CD4-positive, alpha-beta T cell treated with Interleukin-4 for 4 hours (primary cell): ENCODE measurements at regions not wholly inside any gene's neighbourhood (a gene's known extent, or its start where the extent isn't known, plus 50 kb on each side); places are given as distances from the start of the nearest gene placed in this dataset.
"Not testable (repeated sequence)": the region's sequence is repeated elsewhere in the genome, so short reads cannot be mapped to it uniquely, and the experiment has no call there.

Experiments
- DNase-seq: peaks from one replicate; pipeline ENCODE4 v3.0.0-alpha.2; 2020

DNA sequence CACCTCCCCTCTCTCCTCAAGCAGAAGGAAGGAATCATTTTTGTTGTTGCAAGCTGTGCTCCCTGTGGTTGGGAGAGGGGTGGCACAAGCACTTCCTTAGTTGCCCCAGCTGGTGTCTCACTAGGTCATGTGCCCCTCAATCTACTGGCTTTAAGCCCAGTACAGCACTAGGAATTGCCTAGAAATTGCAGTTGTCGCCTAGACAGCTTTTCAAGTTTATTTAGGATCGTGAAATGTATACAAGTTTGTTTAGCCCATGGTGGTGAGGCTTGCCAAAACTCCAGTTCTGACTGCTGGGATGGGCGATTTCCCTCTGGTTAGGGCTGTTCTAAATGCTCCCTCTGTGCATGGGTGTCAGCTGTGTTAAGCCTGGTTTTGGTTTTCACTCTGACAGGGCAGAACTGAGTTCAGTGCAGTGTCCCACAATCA lies 126.8 kb upstream of the ZNF644 start:
- DNase-seq: no peak

DNA sequence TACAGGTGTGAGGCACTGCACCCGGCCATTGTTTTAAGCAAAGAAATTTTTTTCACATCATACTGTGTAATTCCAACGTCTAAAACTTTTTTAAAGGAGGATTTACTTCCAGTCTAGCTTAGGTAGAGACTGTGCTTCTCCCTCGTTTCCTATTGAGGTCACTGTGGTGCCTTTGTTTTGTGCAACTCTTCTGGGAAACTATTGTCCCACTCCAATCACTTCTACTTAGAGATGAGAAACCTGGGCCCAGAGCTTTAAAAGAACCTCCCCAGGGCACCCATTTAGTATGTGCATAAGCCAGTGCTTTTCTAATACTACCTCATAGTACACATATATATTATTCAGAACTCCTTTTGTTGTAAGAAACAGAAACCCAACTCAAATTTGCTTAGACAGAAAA lies 120.0 kb upstream of the ZNF644 start:
- DNase-seq: no peak

DNA sequence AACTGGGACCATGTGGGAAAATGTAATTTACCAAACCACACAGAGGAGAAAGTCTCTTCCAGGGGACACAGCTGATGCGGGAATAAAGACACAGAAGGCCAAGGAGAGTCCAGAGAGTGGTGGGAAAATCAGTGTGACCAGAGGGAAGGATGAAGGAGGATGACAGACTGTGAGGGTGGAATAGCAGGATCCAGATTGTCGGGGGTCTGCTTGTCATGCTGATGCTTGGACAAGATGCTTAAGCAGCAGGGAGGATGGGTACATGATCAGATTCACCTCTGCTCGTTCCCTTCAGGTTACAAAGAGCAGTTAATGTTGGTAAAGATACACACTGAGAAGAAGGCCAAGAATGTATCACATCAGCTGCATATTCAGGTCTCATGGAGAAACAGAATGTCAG lies 117.1 kb upstream of the ZNF644 start:
- no peak for DNase-seq

DNA sequence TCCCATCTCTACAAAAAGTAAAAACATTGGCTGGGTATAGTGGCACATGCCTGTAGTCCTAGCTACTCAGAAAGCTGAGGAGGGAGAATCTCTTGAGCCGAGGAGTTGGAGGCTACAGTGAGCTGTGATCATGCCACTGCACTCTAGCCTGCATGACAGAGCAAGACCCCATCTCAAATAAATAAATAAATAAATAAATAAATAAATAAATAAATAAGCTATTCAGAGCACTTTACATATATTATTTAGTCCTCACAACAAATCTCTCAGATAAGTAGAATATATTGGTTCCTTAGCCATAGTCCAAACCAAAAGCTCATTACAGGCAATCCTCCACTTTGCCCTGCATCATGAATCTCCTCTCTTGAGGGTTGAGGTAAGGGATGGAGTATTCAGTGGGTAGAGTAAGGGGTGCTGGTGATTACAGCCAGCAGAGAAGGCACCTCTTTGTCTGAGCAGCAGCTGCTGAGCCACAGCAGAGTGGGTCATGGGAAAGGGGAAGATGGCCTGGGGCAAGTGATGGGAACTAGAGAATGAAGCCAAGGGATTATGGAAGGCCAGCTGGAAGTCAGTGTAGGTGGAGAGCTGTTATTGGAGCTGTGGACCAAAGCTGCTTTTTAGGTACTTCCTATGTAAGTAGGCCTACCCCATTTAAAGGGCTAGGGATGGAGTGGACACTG lies 115.5 kb upstream of the ZNF644 start:
- no peak for DNase-seq

DNA sequence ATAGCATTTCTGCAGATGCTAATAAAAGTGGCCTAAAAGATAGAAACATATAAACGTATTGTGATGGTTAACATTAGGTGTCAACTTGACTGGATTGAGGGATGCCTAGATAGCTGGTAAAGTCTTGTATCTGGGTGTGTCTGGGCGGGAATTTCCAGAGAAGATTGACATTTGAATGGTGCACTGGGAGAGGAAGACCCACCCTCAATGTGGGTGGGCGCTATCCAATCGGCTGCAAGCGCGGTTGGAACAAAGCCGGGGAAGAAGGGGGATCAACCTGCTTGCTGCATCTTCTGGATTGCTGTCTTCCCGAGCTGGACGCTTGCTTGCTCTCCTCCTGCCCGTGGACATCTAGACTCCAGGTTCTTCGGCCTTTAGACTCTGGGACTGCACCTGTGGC lies 114.0 kb upstream of the ZNF644 start:
- no peak for DNase-seq

DNA sequence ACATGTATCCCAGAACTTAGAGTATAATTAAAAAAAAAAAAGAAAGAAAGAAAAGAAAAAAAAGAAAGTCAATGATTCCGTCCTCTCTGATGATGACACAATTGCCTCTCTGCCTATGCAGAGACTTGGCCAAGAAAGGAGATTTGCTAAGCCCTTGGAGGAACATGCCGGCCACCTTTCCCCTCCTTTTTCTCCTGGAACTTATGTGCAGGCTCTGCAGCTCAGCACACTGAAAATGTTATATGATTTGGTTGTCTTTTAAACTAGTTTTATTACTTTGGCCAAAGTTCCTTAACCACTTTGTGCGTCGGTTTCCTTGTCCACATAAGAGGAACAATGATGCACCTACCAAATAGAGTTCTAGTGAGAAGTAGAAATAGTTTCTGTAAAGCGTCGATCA lies 111.4 kb upstream of the ZNF644 start:
- no peak for DNase-seq

DNA sequence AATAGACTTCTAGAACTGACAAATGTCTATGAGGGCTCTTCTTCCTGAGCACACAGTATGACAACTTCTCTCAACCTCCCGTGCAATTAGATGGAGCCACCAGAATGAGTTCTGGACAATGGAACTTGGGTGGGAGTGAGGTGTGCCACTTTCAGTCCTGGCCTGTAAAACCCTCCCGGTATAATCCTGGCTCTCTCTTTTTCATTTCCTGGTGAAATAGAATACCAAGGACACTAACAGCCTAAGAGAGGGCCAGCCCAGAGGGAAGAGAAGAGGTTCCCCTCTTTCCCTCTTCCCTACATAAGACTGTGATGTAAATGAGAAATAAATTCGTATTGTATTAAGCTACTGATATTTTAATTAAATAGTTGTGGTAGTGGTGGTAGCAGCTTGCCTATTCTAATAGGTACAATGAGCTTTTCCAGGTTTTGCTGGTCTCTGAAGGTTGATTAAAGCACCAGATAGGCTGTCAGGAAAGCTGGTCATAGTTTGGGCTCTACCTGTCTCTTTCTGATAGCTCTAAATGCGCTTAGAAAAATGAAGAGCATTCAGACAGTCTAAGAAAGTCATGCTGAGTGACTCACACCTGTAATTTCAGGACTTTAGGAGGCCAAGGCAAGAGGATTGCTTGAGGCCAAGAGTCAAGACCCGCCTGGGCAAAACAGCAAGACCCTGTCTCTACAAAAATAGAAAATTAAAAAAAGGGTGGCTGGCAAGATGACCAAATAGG lies 108.6 kb upstream of the ZNF644 start:
- no peak for DNase-seq

DNA sequence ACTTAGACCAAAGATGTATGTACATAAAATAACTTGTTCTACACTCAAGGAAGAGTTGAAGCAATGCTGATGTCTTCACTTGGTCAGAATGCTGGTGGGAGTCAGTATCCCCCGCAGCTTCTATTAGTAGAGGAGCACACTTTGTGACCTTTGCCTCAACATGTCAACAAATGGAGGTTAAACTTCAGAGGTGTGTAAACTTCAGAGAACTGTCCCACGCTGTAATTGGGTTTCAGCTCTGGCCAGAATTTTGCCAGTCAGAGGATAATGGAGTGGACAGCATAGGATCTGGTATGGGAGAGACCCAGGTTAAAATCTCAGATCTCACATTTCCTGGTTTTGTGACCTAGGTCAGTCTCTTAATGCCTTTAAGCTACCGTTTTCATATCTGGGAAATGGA lies 107.6 kb upstream of the ZNF644 start:
- no peak for DNase-seq

DNA sequence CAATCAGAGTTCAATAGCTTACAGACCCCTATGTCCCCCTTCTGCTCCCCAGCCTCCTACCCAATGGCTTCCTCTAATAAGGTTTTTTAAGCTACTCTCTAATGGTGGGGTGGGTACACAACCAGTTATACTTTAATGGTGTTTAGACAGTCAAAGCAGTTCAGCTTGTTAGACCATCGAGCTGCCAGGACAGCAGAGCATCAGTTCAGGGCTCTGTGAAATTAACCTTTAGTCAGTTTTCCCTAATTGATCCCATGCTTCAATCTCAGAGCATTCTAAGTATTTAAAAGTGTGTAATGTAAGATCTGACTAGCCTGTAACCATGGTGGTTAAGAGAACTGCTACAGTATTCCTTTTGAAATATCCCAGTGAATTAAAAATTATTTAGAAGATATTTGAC lies 107.2 kb upstream of the ZNF644 start:
- no peak for DNase-seq

DNA sequence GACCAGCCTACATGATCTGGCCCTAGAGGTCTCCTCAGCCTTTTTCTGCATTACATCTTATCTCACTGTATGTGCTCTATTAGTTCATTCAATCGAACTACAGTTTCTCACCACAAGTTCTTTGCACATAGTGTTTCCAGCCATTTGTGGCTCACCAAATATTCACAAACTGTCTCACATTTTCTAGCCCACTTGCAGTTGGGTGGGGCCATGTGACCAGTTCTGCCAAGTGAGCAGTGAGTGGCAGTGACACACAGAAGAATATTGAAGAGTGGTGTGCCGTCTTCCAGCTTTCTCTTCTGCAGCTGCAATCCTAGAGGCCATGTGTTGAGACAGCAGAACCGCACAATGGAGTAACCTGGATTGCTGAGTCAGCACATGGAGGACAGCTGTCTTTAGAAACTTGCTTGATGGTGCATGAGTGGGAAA lies 103.2 kb upstream of the ZNF644 start:
- peak; percentile 43 for DNase-seq

DNA sequence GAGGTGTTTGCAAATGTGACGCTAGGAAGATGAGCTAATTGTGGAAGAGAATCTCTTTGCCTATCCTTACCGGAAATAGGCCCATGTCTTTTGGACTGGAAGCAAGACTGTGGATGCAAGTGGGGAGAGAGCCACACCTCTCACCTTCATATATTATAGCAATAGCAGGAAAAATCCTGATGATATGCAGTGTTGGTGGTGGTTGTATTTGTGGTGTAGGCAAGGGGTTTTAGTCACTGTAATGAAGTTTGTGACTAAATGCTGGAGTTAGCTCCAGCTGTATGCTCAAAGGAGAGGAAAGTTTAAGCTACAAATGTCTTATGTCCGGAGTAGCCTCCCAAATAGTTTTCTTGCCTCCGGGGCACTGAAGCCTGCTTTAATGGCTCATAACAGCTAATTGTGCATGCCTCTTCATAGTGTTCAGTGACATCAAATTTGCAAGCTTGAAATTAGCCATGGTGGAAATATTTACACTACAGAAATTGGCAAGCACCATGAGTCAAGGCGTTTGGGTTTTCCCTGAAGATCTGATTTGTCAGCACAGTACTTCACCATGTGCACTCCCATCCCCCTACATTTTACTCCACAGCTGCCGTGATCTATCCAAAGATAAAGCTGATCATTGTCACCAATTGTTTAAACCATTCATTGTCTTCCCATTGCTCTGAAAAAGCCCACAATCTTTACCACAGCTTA lies 102.6 kb upstream of the ZNF644 start:
- no peak for DNase-seq

DNA sequence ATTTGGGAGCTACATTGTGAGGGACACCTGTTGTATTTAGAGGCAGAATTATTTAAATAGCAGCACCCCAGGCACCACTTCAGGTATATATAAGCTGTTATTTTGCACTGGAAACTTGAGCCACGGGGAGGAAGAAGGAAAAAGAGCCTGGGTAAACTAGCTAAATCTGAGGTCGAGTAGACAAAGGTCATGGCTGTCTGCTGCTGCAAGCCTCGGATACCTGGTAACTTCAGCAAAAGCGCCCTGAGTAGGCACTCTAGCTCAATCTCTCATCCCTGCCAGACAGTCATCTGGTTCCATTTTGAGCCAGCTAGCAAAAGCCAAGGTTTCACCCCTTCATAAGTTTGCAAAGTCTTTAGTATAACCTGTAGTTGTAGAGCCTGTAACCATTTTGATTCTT lies 101.9 kb upstream of the ZNF644 start:
- no peak for DNase-seq

DNA sequence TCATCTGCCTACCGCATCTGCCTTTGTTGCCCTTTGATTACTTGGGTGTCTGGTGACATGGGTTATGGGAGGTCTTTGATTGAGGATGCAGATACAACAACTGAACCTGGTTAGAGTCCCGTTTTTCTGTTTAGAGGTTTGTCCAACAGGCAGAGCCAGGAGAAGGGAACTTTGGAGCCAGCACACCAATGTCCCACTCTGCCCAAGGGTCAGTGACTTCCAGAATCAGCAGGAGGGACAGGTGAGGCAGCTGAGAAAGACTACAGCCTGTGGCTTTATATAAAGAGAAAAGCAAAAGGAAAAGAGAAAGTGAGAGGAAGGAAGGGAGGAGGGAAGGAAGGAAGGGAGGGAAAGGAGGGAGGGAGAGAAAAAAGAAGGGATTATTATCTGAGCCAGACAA lies 101.5 kb upstream of the ZNF644 start:
- no peak for DNase-seq

DNA sequence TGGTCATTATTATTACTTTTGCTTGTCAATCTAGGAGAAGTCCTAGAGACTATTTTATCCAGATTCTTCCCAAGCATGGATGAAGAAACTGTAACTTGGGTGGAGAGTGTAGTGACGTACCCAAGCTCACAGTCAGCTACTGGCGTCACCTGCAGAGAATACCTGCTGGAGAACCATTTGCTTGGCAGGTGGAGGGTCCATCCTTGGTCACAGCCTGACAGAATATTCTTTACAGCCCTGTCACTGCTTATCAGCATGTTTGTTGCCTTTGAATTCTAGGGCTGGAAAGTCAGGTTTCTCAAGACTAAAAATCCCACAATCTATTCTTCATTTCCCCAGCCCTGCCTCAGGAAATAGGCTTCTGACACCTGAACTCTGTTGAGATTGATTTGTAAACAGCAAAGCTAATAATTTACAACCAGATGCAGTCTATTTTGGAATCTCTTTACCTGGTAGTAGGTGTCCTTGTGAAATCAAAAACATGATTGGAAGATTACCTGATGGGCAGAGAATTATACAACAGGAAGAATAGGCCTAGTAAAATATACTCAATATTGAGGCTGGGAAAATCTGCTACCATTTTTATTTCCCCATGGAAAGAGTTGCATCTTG lies 100.4 kb upstream of the ZNF644 start:
- no peak for DNase-seq

DNA sequence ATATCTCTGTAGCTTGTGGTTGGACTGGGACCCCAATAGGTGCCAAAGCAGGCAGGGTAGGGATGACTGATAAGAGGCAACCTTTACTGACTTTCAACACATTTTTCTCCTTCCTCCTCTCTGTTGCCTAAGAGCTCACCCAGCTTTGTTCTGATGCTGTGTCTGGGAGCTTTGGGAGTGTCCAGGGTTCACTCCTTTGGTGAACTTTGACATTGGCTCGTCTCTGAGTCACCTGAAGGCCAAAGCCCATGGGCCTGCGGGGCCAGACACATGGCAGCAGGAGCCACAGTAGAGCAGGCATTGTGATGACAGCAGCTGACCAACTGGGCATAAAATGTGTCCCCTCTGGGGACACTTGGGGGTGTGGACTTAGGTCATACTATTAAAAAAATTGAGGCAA lies 99.5 kb upstream of the ZNF644 start:
- DNase-seq: no peak

DNA sequence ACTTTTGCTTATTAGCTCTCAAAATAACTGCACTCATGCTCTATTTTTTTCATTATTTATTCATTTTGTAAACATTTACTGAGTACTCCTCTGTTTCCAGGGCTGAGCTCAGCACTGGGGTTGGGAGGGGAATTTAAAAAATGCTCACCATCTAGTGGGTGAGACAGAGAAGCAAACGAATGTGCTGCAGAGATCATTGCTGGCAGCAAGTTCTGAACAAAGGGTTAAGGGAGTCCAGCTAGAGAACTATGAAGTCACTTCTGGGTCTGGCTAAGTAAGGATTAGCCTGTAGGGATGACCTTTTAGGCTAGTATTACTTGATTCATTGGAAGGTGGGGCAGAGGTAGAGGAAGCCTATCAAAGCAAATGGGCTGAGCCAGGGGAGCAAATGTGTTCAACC lies 99.1 kb upstream of the ZNF644 start:
- DNase-seq: no peak

DNA sequence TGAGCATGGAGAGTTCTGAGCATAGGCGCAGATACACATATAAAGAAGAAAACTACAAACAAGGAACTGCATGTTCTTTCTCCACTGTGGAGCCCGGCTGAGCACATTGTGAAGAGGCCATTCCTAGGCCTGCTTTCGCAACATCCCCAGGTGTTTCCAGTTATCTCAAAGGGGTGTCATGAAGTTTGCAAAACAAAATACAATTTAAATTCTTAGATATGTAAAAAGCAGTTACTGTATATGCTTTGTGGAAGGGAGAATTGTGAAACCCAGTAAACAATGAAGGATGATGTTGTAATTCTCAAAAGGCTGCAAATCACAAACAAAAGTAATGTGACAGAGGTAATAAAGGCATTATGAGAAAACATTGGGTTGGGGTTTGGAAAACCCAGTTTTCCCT lies 98.6 kb upstream of the ZNF644 start:
- DNase-seq: no peak

DNA sequence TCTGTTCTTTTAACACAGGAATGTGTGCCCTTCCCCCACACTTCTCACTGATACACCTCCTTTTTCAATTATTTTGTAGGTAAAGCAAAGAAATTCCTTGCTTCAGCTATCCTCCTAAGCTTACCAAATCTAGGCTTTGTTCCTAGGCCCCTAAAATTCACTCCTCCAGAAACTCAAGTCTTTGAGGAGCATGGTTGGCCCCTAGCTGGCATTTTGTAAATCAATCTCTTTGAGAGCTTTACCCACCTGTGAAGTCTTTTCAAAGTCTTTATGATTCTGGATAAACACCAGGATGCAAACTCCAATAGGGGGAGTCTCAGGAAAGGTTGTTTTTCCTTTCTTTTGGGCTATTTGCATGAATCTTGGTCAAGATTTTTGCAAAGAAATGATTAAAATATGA lies 82.9 kb upstream of the ZNF644 start:
- no peak for DNase-seq

DNA sequence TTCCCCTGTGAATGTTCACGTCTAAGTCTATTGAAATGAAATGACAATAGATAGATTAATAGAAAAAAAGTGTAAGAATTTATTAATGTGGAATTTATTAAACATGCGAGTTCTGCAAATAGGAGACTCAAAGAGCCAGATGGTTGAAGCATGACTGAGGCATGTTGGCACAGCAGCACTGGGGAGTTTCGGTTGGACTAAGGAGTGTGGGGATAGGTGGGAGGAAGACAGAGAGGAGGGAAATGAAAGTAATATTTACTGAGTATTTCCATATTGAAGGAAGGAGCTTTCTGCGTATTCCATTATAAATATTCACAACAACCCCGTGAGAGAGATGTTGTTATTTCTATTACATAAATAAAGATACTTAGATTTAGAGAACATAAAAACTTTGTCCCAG lies 79.5 kb upstream of the ZNF644 start:
- no peak for DNase-seq

DNA sequence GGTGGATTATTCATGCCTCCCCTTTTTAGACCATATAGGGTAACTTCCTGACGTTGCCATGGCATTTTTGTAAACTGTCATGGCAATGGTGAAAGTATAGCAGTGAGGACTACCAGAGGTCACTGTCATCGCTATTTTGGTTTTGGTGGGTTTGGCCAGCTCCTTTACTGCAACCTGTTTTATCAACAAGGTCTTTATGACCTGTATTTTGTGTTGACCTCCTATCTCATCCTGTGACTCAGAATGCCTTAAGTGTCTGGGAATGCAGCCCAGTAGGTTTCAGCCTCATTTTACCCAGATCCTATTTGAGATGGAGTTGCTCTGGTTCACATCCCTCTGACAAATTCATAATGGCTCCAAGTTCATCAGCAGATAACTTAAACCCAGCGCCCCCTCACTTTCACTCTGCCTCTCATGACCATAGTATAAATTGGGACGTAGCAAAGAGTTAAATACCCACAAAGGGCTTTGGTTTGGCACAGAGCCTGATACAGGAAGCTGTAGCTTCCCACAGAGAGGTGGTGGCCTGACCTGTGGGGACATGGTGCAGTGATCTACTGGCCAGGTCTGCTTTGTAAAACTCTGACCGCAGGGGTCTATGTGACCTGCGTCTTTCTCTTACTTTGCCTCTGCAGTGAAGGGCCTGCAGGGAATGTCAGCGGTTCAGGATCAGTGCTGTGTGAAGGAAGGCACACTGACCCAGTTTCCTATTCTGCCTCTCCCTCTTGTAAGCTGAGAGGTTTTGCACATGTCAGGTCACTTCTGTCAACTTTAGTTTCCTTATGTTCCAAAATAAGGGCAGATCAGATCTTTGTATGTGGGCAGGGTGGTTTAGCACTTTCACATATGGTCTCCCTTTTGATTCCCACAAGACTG lies 78.1 kb upstream of the ZNF644 start:
- DNase-seq: no peak

DNA sequence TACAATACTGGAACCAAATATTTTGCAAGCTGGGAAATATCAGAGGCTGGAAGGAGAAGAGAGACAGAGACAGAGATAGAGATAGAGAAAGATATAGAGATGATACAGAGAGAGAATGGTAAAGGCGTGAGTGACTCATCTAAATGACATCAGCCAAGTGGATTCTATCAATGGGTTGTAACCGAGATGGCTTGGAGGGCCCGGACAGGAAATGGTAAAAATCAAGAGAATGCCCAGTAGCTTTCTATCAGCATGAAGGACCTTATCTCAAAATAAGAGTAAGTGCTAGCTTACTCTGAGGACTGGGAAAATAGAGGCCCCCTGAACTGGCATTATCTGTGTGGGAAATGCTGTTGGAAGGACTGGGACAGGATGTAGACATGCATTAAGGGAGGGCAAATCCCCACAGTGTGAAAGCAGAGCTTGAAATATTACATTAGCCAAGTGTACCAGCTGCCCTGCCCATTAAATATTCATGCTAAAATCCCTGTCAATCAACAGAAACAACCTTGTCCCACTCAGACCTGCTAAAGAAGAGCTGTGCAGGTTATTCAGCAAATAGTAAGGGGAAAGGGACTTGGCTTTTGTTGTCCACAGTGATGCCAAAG lies 76.6 kb upstream of the ZNF644 start:
- no peak for DNase-seq

DNA sequence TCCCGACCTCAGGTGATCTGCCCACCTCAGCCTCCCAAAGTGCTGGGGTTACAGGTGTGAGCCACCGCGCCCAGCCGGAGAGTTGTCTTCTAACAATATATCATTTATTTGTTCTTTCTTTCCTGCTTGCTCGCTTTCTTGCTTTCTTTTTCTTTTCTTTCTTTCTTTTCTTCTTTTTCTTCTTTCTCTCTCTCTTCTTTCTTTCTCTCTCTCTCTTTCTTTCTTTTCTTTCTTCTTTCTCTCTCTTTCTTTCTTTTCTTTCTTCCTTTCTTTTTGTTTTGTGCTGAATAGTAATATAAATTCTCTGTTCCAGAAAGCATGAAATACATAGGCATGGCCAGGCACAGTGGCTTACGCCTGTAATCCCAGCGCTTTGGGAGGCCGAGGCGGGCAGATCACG lies 73.5 kb upstream of the ZNF644 start:
- DNase-seq: not testable (repeated sequence)
